Thoracic aorta (tissue), 2 donors: ENCODE measurements at regions not wholly inside any gene's neighbourhood (a gene's known extent, or its start where the extent isn't known, plus 50 kb on each side); places are given as distances from the start of the nearest gene placed in this dataset.
"Not testable (repeated sequence)": the region's sequence is repeated elsewhere in the genome, so short reads cannot be mapped to it uniquely, and the experiment has no call there.

Experiments
- ATAC-seq: fragments of 150-250 bp; one replicate; pipeline ENCODE4 v1.8.0; 2017; ENCODE audit warnings: low read depth; ENCODE audit not compliant: insufficient number of reproducible peaks, low FRiP score
- DNase-seq: peaks from one replicate; pipeline ENCODE4 v3.0.0-alpha.2; 2020; ENCODE audit warnings: low spot score
- H3K27ac ChIP-seq, 2 donors: fragments of 200-600 bp; sonication (generic); 1 replicate in 1 of 2; 2 replicates in 1 of 2; pipeline ENCODE4 v1.5.1; 2016; ENCODE audit warnings: mild to moderate bottlenecking in 2 of 2, moderate library complexity in 2 of 2
- H3K27me3 ChIP-seq: fragments of 200-600 bp; sonication (generic); replicated peaks from 2 replicates; pipeline ENCODE4 v1.6.0; 2016; ENCODE audit warnings: mild to moderate bottlenecking; ENCODE audit not compliant: insufficient read depth
- H3K36me3 ChIP-seq: fragments of 200-600 bp; sonication (generic); one replicate; pipeline ENCODE4 v1.5.1; 2016
- H3K4me1 ChIP-seq, 2 donors: fragments of 200-600 bp; sonication (generic); 1 replicate in 1 of 2; 2 replicates in 1 of 2; pipeline versions ENCODE4 v1.5.1 to v1.6.0; 2016; ENCODE audit warnings: low read depth in 2 of 2, mild to moderate bottlenecking in 1 of 2; ENCODE audit not compliant: control insufficient read depth in 1 of 2
- H3K4me3 ChIP-seq: fragments of 200-600 bp; sonication (generic); 2 replicates; pipeline ENCODE4 v1.5.1; 2016; ENCODE audit warnings: mild to moderate bottlenecking
- H3K9me3 ChIP-seq: fragments of 200-600 bp; sonication (generic); 2 replicates; pipeline ENCODE4 v1.5.1; 2016
- TF ChIP-seq, protein P1 (sequence below): fragments of 200-600 bp; sonication (generic); IDR thresholded peaks from one replicate; pipeline ENCODE4 v1.5.1; 2019; ENCODE audit warnings: antibody characterized with exemption

GRCh38 chr4:60913002-60913401 lies 287.1 kb upstream of the ADGRL3 start:
- ATAC-seq = no peak
- Histone ChIP-seq H3K9me3 (no peaks in the 10 kb centered on the region), H3K27ac (no peak overlapping the region), H3K4me3 (no peak overlapping the region), H3K27me3 (no peaks in the 10 kb centered on the region), H3K36me3 (no peaks in the 10 kb centered on the region), H3K4me1 (no peaks in the 10 kb centered on the region)
- no peak for DNase-seq
- TF ChIP-seq, protein P1, sequence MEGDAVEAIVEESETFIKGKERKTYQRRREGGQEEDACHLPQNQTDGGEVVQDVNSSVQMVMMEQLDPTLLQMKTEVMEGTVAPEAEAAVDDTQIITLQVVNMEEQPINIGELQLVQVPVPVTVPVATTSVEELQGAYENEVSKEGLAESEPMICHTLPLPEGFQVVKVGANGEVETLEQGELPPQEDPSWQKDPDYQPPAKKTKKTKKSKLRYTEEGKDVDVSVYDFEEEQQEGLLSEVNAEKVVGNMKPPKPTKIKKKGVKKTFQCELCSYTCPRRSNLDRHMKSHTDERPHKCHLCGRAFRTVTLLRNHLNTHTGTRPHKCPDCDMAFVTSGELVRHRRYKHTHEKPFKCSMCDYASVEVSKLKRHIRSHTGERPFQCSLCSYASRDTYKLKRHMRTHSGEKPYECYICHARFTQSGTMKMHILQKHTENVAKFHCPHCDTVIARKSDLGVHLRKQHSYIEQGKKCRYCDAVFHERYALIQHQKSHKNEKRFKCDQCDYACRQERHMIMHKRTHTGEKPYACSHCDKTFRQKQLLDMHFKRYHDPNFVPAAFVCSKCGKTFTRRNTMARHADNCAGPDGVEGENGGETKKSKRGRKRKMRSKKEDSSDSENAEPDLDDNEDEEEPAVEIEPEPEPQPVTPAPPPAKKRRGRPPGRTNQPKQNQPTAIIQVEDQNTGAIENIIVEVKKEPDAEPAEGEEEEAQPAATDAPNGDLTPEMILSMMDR = no peak

DNA sequence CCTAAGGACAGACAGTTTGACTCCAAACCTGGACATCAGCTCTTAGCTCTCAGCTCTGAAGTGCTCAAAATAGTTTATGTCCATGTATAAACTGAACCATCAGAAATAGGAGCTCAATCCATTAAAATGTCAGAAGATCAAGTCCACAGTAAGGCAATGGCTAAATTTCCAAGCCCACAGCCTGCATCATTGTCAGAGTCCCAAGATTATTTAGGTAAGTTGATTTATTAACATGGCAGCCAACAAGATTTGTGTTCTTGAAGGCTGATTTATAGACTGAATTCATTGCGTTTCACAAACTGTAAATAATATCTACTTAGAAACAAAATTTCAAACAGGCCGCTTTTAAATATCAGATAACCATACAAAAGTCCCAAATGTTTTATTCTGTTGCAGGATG lies 286.5 kb upstream of the ADGRL3 start:
- ATAC-seq (no peak), DNase-seq (no peak)
- TF ChIP-seq, protein P1 = no peak
- Histone ChIP-seq H3K4me1 (no peaks in the 10 kb centered on the region), H3K9me3 (no peaks in the 10 kb centered on the region), H3K27ac (no peak overlapping the region), H3K36me3 (no peaks in the 10 kb centered on the region), H3K27me3 (no peaks in the 10 kb centered on the region), H3K4me3 (no peak overlapping the region)

DNA sequence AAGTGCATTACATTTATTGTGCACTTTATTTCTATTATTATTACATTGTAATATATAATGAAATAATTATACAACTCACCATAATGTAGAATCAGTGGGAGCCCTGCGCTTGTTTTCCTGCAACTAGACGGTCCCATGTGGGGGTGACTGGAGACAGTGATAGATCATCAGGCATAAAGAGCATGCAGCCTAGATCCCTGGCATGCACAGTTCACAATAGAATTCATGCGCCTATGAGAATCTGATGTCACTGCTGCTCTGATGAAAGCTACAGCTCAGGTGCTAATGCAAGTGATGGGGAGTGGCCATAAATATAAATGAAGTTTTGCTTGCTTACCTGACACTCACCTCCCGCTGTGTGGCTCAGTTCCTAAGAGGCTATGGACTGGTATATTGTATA lies 278.4 kb upstream of the ADGRL3 start:
- not testable (repeated sequence) for H3K36me3 ChIP-seq, ATAC-seq, H3K9me3 ChIP-seq, H3K4me1 ChIP-seq, H3K27me3 ChIP-seq, H3K4me3 ChIP-seq, H3K27ac ChIP-seq, DNase-seq

GRCh38 chr4:60923075-60923474 lies 277.1 kb upstream of the ADGRL3 start:
- Histone ChIP-seq H3K4me3 (no peak overlapping the region), H3K27me3 (no peaks in the 10 kb centered on the region), H3K27ac (no peak overlapping the region), H3K4me1 (no peaks in the 10 kb centered on the region), H3K9me3 (no peaks in the 10 kb centered on the region), H3K36me3 (no peaks in the 10 kb centered on the region)
- TF ChIP-seq, protein P1 = no peak
- ATAC-seq = no peak
- no peak for DNase-seq

DNA sequence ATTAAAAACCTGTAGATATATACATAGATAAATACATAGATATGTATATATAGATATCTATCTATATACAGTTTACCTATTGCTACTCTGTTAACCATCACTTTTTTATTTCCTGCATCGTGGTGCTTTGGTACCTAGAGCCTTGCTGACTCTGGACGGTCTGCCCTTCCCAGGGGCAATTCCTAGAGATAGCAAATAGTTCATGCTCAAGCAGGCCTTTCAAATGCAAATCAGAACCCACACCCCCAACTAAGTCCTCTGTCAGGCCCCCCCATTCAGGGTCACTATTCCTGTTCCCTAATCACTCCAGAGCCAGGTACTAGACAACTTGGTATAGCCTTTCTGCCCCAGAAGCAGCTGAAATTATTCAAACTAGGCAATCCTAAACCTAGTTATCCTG lies 273.5 kb upstream of the ADGRL3 start:
- DNase-seq (no peak), ATAC-seq (no peak)
- Histone ChIP-seq H3K27me3 (no peaks in the 10 kb centered on the region), H3K4me1 (no peaks in the 10 kb centered on the region), H3K9me3 (no peaks in the 10 kb centered on the region), H3K27ac (no peak overlapping the region), H3K4me3 (no peak overlapping the region), H3K36me3 (no peaks in the 10 kb centered on the region)
- TF ChIP-seq, protein P1 = no peak

DNA sequence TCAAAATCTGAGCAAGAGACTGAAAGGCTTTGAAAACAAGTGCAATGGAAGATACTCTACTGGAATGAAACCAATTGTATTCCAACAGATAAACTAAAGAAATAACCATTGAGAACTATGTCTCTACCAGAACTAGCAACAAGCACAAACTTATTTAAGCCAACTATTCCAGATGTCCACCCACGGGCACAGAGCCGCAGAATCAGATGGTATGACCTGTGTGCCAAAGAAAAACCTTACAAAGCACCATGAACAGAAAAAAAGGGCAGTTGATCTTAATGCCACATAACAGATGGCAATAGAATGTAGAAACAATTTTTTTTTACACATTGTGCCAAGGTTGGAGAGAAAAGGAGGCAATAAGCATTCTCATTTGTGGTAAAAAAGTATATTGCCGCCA lies 269.3 kb upstream of the ADGRL3 start:
- TF ChIP-seq, protein P1 = no peak
- DNase-seq = no peak
- Histone ChIP-seq H3K36me3 (no peaks in the 10 kb centered on the region), H3K4me3 (no peak overlapping the region), H3K9me3 (no peaks in the 10 kb centered on the region), H3K4me1 (peaks cover 0 to 2% of the 10 kb centered on the region in 2 donors), H3K27me3 (no peaks in the 10 kb centered on the region), H3K27ac (no peak overlapping the region)
- ATAC-seq = no peak
